Stimulated activated CD4-positive, alpha-beta T cell treated with anti-CD3 and anti-CD28 coated beads, Interleukin-2, amount 100 ng/mL, for 4 hours (primary cell): ENCODE measurements at regions not wholly inside any gene's neighbourhood (a gene's known extent, or its start where the extent isn't known, plus 50 kb on each side); places are given as distances from the start of the nearest gene placed in this dataset.
"Not testable (repeated sequence)": the region's sequence is repeated elsewhere in the genome, so short reads cannot be mapped to it uniquely, and the experiment has no call there.

Experiments
- DNase-seq: peaks from one replicate; pipeline ENCODE4 v3.0.0-alpha.2; 2020; ENCODE audit warnings: low read depth

GRCh38 chr3:10666621-10667020 lies 149.4 kb upstream of the SLC6A11 start:
- no peak for DNase-seq

- no peak for DNase-seq
Observed at GRCh38 chr3:10667269-10667668, 148.8 kb upstream of the SLC6A11 start.

- DNase-seq, result no peak
Observed at GRCh38 chr3:10667901-10668476, 148.0 kb upstream of the SLC6A11 start.

- no peak for DNase-seq
Observed at GRCh38 chr3:10669490-10670048, 146.5 kb upstream of the SLC6A11 start.

GRCh38 chr3:10672422-10672821 lies 143.6 kb upstream of the SLC6A11 start:
- no peak for DNase-seq

GRCh38 chr3:10674578-10674977 lies 141.4 kb upstream of the SLC6A11 start:
- no peak for DNase-seq

- DNase-seq, result no peak
Observed at GRCh38 chr3:10676905-10677304, 139.1 kb upstream of the SLC6A11 start.

GRCh38 chr3:10678796-10679376 lies 137.1 kb upstream of the SLC6A11 start:
- no peak for DNase-seq

- DNase-seq, result no peak
Observed at GRCh38 chr3:10680796-10681195, 135.2 kb upstream of the SLC6A11 start.

- no peak for DNase-seq
Observed at GRCh38 chr3:10682692-10683091, 133.3 kb upstream of the SLC6A11 start.

GRCh38 chr3:10683106-10683505 lies 132.9 kb upstream of the SLC6A11 start:
- no peak for DNase-seq

GRCh38 chr3:10688126-10688525 lies 127.9 kb upstream of the SLC6A11 start:
- DNase-seq, result no peak

GRCh38 chr3:10688548-10689172 lies 127.4 kb upstream of the SLC6A11 start:
- DNase-seq, result no peak

GRCh38 chr3:10692039-10692622 lies 123.9 kb upstream of the SLC6A11 start:
- no peak for DNase-seq

GRCh38 chr3:10693457-10693856 lies 122.6 kb upstream of the SLC6A11 start:
- no peak for DNase-seq

GRCh38 chr3:10694179-10694578 lies 121.8 kb upstream of the SLC6A11 start:
- DNase-seq, result no peak

- not testable (repeated sequence) for DNase-seq
Observed at GRCh38 chr3:10695186-10695585, 120.8 kb upstream of the SLC6A11 start.

- DNase-seq, result no peak
Observed at GRCh38 chr3:10695595-10696285, 120.3 kb upstream of the SLC6A11 start.

GRCh38 chr3:10697918-10698317 lies 118.1 kb upstream of the SLC6A11 start:
- DNase-seq, result no peak

GRCh38 chr3:10700821-10701220 lies 115.2 kb upstream of the SLC6A11 start:
- no peak for DNase-seq

GRCh38 chr3:10702961-10703740 lies 112.9 kb upstream of the SLC6A11 start:
- no peak for DNase-seq

- DNase-seq, result no peak
Observed at GRCh38 chr3:10703875-10704274, 112.2 kb upstream of the SLC6A11 start.
